ENCODE measurements at regions not wholly inside any gene's neighbourhood (a gene's known extent, or its start where the extent isn't known, plus 50 kb on each side); places are given as distances from the start of the nearest gene placed in this dataset.

GRCh38 chr11:131218542-131218941 lies 151.9 kb upstream of the NTM start:
- H3K27ac ChIP-seq (replicated peaks), result no peak overlapping the region
- no peak overlapping the region for H3K4me3 ChIP-seq (replicated peaks; ENCODE audit: insufficient read depth, low read length)
- no peak for TF ChIP-seq SPI1 (IDR thresholded peaks at IDR 0.05; ENCODE audit: borderline replicate concordance, low read depth)
- TF ChIP-seq POLR2AphosphoS5 (IDR thresholded peaks at IDR 0.05; ENCODE audit: low read depth), result no peak
- DNase-seq (ENCODE audit: low read depth in 1 of 2, low spot score in 1 of 2), result no peak
- H3K27me3 ChIP-seq (ENCODE audit: insufficient read depth, poor library complexity, severe bottlenecking), result no peaks in the 10 kb centered on the region

DNA sequence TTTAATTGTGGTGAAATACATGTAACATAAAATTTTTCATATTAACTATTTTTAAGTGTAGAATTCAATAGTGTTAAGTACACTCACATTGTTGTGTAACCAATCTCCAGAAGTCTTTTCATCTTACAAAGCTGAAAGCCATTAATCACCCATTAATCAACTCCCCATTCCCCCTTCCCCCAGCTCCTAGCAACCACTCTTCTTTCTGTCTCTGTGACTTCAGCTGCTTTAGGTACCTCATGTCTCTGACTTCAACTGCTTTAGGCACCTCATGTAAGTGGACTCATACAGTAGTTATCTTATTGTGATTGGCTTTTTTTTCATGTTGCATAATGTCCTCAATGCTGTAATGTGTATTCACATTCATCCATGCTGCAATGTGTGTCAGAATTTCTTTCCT lies 150.8 kb upstream of the NTM start:
- Histone ChIP-seq H3K27me3 (ENCODE audit: insufficient read depth, poor library complexity, severe bottlenecking) (no peaks in the 10 kb centered on the region), H3K27ac (replicated peaks) (no peak overlapping the region), H3K4me3 (replicated peaks; ENCODE audit: insufficient read depth, low read length) (no peak overlapping the region)
- TF ChIP-seq REST (IDR thresholded peaks at IDR 0.05; ENCODE audit: insufficient replicate concordance, low read depth) (no peak), GABPA (IDR thresholded peaks at IDR 0.05; ENCODE audit: low read depth) (no peak), SPI1 (IDR thresholded peaks at IDR 0.05; ENCODE audit: borderline replicate concordance, low read depth) (no peak), POLR2AphosphoS5 (IDR thresholded peaks at IDR 0.05; ENCODE audit: low read depth) (no peak)
- TF ChIP-seq, protein P1, sequence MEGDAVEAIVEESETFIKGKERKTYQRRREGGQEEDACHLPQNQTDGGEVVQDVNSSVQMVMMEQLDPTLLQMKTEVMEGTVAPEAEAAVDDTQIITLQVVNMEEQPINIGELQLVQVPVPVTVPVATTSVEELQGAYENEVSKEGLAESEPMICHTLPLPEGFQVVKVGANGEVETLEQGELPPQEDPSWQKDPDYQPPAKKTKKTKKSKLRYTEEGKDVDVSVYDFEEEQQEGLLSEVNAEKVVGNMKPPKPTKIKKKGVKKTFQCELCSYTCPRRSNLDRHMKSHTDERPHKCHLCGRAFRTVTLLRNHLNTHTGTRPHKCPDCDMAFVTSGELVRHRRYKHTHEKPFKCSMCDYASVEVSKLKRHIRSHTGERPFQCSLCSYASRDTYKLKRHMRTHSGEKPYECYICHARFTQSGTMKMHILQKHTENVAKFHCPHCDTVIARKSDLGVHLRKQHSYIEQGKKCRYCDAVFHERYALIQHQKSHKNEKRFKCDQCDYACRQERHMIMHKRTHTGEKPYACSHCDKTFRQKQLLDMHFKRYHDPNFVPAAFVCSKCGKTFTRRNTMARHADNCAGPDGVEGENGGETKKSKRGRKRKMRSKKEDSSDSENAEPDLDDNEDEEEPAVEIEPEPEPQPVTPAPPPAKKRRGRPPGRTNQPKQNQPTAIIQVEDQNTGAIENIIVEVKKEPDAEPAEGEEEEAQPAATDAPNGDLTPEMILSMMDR (IDR thresholded peaks at IDR 0.05; ENCODE audit: insufficient read depth, low read length), result no peak
- DNase-seq (ENCODE audit: low read depth in 1 of 2, low spot score in 1 of 2), result no peak

DNA sequence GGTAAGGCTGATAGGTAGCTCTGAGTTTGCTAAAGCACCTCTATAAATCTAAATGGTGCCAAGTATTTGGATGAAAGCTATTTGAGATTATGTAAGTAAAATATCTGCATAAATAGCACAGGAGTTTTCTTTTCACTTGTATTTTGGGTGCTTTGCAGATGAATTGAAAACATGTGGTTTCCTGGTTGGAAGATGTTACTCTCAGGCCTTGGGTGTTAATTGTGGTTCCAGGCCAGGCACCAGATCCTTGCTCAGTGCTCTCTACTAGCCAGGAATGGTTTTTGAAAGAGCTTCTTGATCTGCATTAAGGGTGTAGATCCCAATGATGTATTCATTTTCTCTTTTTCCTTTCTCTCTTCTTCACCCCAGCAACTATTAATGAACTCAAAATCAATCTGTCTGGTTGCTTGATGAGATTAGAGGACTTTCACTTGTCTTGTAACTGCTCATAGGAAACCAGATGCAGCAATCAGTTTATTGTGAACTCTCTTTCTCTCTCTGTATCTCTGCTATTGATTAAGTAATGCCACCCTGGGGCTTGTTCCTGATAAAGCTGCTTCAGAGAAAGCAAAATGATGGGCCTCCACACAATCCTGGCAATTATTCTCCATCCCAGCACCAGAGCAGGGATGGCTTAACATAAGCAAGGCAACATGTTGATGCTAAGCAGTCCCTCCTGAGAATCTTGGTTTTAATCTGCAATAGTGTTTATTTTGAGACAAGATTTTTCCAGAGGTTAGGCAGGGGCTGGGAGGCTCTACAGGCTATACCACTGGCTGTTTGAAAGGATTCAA lies 147.0 kb upstream of the NTM start:
- no peaks in the 10 kb centered on the region for H3K27me3 ChIP-seq (ENCODE audit: insufficient read depth, poor library complexity, severe bottlenecking)
- no peak overlapping the region for H3K4me3 ChIP-seq (replicated peaks; ENCODE audit: insufficient read depth, low read length)
- TF ChIP-seq REST (IDR thresholded peaks at IDR 0.05; ENCODE audit: insufficient replicate concordance, low read depth) (no peak), SPI1 (IDR thresholded peaks at IDR 0.05; ENCODE audit: borderline replicate concordance, low read depth) (no peak), POLR2AphosphoS5 (IDR thresholded peaks at IDR 0.05; ENCODE audit: low read depth) (no peak), GABPA (IDR thresholded peaks at IDR 0.05; ENCODE audit: low read depth) (no peak)
- TF ChIP-seq, protein P1 (IDR thresholded peaks at IDR 0.05; ENCODE audit: insufficient read depth, low read length), result no peak
- no peak for DNase-seq (ENCODE audit: low read depth in 1 of 2, low spot score in 1 of 2)
- H3K27ac ChIP-seq (replicated peaks), result no peak overlapping the region

DNA sequence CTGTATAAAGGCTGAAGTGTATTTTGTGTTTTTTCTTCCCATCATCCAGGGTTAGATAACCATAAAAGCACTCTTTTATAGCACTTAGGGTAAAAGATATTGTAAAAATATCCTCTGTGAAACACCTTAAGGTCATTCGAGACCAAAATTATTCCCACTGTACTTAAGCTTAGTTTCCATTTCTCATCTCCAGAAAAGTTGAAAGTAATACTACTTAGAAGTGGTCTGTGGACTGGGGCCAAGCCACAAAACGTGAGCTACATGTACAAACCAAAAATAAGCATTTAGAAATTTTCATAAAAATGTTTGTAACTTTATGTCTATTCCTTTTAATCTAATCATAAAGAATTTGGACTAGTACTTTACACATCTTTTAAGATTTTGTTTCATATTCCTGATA lies 142.0 kb upstream of the NTM start:
- DNase-seq (ENCODE audit: low read depth in 1 of 2, low spot score in 1 of 2), result no peak
- no peaks in the 10 kb centered on the region for H3K27me3 ChIP-seq (ENCODE audit: insufficient read depth, poor library complexity, severe bottlenecking)
- H3K27ac ChIP-seq (replicated peaks), result no peak overlapping the region
- TF ChIP-seq POLR2AphosphoS5 (IDR thresholded peaks at IDR 0.05; ENCODE audit: low read depth), result no peak
- TF ChIP-seq REST (IDR thresholded peaks at IDR 0.05; ENCODE audit: insufficient replicate concordance, low read depth), result no peak
- TF ChIP-seq, protein P1 (IDR thresholded peaks at IDR 0.05; ENCODE audit: insufficient read depth, low read length), result no peak
- H3K4me3 ChIP-seq (replicated peaks; ENCODE audit: insufficient read depth, low read length), result no peak overlapping the region

All from HL-60 (cell line).